ENCODE measurements at regions not wholly inside any gene's neighbourhood (a gene's known extent, or its start where the extent isn't known, plus 50 kb on each side); places are given as distances from the start of the nearest gene placed in this dataset.

DNA sequence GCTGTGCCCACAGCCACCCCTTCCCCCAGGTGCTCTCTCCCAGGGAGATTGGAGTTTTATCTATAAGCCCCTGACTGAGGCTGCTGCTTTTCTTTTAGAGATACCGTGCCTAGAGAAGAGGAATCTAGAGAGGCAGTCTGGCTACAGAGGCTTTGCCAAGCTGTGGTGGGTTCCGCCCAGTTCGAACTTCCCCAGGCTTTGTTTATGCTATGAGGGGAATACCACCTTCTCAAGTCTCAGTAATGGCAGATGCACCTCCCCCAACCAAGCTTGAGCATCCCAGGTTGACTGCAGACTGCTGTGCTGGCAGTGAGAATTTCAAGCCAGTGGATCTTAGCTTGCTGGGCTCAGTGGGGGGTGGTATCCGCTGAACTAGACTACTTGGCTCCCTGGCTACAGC lies 157.4 kb downstream of the CAAP1 start:
- no peaks in the 10 kb centered on the region for H3K9me3 ChIP-seq (ENCODE audit: control insufficient read depth, insufficient read depth, low read depth, low read length)
- in situ Hi-C loops (cut with HindIII; ENCODE audit: low pct_unique_long_range_greater_than_20kb, low sequenced_read_pairs) (no loop called here), intact Hi-C loops (cut with micrococcal nuclease; ENCODE audit: unreplicated experiment) (no loop called here)
- no TSS peak for BruUV-seq (replicated peaks)
- no peaks in the 10 kb centered on the region for H3K27me3 ChIP-seq (ENCODE audit: control insufficient read depth, insufficient read depth, low read length)
- no peak overlapping the region for H3K4me3 ChIP-seq (ENCODE audit: low read depth in 2 of 2, low read length in 2 of 2)
- CTCF ChIA-PET, result no interaction called here
- POLR2A ChIA-PET, result no interaction called here
- H3K27ac ChIP-seq (ENCODE audit: low read length), result no peak overlapping the region
- H3K4me1 ChIP-seq (ENCODE audit: control insufficient read depth, insufficient read depth, low read length), result no peaks in the 10 kb centered on the region
- no peak for DNase-seq (ENCODE audit: low read depth, low spot score)
- no peak for ATAC-seq
- TF ChIP-seq, protein P1, sequence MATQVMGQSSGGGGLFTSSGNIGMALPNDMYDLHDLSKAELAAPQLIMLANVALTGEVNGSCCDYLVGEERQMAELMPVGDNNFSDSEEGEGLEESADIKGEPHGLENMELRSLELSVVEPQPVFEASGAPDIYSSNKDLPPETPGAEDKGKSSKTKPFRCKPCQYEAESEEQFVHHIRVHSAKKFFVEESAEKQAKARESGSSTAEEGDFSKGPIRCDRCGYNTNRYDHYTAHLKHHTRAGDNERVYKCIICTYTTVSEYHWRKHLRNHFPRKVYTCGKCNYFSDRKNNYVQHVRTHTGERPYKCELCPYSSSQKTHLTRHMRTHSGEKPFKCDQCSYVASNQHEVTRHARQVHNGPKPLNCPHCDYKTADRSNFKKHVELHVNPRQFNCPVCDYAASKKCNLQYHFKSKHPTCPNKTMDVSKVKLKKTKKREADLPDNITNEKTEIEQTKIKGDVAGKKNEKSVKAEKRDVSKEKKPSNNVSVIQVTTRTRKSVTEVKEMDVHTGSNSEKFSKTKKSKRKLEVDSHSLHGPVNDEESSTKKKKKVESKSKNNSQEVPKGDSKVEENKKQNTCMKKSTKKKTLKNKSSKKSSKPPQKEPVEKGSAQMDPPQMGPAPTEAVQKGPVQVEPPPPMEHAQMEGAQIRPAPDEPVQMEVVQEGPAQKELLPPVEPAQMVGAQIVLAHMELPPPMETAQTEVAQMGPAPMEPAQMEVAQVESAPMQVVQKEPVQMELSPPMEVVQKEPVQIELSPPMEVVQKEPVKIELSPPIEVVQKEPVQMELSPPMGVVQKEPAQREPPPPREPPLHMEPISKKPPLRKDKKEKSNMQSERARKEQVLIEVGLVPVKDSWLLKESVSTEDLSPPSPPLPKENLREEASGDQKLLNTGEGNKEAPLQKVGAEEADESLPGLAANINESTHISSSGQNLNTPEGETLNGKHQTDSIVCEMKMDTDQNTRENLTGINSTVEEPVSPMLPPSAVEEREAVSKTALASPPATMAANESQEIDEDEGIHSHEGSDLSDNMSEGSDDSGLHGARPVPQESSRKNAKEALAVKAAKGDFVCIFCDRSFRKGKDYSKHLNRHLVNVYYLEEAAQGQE (IDR thresholded peaks at IDR 0.05; ENCODE audit: insufficient read depth in 1 of 2, low read depth in 2 of 2, low read length in 1 of 2), result no peak
- TF ChIP-seq POLR2AphosphoS5 (IDR thresholded peaks at IDR 0.05; ENCODE audit: low read depth, low read length) (no peak), TCF7L2 (IDR thresholded peaks at IDR 0.05; ENCODE audit: low read depth, low read length) (no peak), SIN3A (IDR thresholded peaks at IDR 0.05; ENCODE audit: borderline replicate concordance, insufficient read depth, low read depth, low read length) (no peak)
- TF ChIP-seq, protein P2, sequence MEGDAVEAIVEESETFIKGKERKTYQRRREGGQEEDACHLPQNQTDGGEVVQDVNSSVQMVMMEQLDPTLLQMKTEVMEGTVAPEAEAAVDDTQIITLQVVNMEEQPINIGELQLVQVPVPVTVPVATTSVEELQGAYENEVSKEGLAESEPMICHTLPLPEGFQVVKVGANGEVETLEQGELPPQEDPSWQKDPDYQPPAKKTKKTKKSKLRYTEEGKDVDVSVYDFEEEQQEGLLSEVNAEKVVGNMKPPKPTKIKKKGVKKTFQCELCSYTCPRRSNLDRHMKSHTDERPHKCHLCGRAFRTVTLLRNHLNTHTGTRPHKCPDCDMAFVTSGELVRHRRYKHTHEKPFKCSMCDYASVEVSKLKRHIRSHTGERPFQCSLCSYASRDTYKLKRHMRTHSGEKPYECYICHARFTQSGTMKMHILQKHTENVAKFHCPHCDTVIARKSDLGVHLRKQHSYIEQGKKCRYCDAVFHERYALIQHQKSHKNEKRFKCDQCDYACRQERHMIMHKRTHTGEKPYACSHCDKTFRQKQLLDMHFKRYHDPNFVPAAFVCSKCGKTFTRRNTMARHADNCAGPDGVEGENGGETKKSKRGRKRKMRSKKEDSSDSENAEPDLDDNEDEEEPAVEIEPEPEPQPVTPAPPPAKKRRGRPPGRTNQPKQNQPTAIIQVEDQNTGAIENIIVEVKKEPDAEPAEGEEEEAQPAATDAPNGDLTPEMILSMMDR (IDR thresholded peaks at IDR 0.05), result no peak
- H3K36me3 ChIP-seq (ENCODE audit: control insufficient read depth, insufficient read depth, low read length), result no peaks in the 10 kb centered on the region

DNA sequence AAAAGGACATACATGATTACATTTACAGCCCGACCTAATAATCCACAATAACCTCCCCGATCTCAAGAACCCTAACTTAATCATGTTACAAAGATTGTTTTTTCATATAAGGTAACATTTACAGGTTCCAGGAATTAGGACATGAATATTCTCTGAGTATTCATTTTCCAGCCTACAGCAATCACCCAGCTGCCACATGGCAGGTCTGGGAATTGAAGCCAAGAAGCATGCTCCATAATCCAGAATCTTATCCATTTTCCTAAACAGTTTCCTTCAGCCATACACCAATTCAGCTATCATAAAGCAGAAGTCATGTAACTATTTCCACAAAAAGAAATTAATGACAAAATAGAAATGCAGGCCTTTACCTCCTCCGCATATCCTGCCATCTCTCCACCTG lies 163.4 kb downstream of the CAAP1 start:
- intact Hi-C loops (cut with micrococcal nuclease; ENCODE audit: unreplicated experiment) (no loop called here), in situ Hi-C loops (cut with HindIII; ENCODE audit: low pct_unique_long_range_greater_than_20kb, low sequenced_read_pairs) (no loop called here)
- DNase-seq (ENCODE audit: low read depth, low spot score), result no peak
- POLR2A ChIA-PET, result no interaction called here
- BruUV-seq (replicated peaks), result no TSS peak
- H3K4me1 ChIP-seq (ENCODE audit: control insufficient read depth, insufficient read depth, low read length), result no peaks in the 10 kb centered on the region
- H3K4me3 ChIP-seq (ENCODE audit: low read depth in 2 of 2, low read length in 2 of 2), result no peak overlapping the region
- CTCF ChIA-PET, result no interaction called here
- ATAC-seq, result no peak
- TF ChIP-seq, protein P2 (IDR thresholded peaks at IDR 0.05), result no peak
- TF ChIP-seq, protein P1 (IDR thresholded peaks at IDR 0.05; ENCODE audit: insufficient read depth in 1 of 2, low read depth in 2 of 2, low read length in 1 of 2), result no peak
- TF ChIP-seq SIN3A (IDR thresholded peaks at IDR 0.05; ENCODE audit: borderline replicate concordance, insufficient read depth, low read depth, low read length) (no peak), TCF7L2 (IDR thresholded peaks at IDR 0.05; ENCODE audit: low read depth, low read length) (no peak), POLR2AphosphoS5 (IDR thresholded peaks at IDR 0.05; ENCODE audit: low read depth, low read length) (no peak)
- no peaks in the 10 kb centered on the region for H3K9me3 ChIP-seq (ENCODE audit: control insufficient read depth, insufficient read depth, low read depth, low read length)
- no peaks in the 10 kb centered on the region for H3K27me3 ChIP-seq (ENCODE audit: control insufficient read depth, insufficient read depth, low read length)
- no peaks in the 10 kb centered on the region for H3K36me3 ChIP-seq (ENCODE audit: control insufficient read depth, insufficient read depth, low read length)
- H3K27ac ChIP-seq (ENCODE audit: low read length), result no peak overlapping the region
